ENCODE measurements at regions not wholly inside any gene's neighbourhood (a gene's known extent, or its start where the extent isn't known, plus 50 kb on each side); places are given as distances from the start of the nearest gene placed in this dataset.

- TF ChIP-seq EP300 (IDR thresholded peaks at IDR 0.05): no peak
- no peak for TF ChIP-seq POLR2A (IDR thresholded peaks at IDR 0.05)
- no peak for TF ChIP-seq POLR2AphosphoS5 (IDR thresholded peaks at IDR 0.05)
- no peak for TF ChIP-seq CTCF (IDR thresholded peaks at IDR 0.05)
- 82% methylated on average over 4 of the region's 5 CpGs for WGBS
- no peak for DNase-seq (ENCODE audit: low spot score in 2 of 2)
These were observed 86.1 kb downstream of the CHRD start for GRCh38 chr3:184465883-184466412.

GRCh38 chr3:184466413-184466960, 86.6 kb downstream of the CHRD start:
- Histone ChIP-seq H3K36me3 (no peaks in the 10 kb centered on the region), H3K4me3 (no peak overlapping the region), H3K27ac (no peak overlapping the region), H3K27me3 (no peaks in the 10 kb centered on the region), H3K4me1 (peaks cover 20% of the 10 kb centered on the region), H3K9me3 (no peaks in the 10 kb centered on the region)
- no peak for TF ChIP-seq POLR2AphosphoS5 (IDR thresholded peaks at IDR 0.05)
- TF ChIP-seq EP300 (IDR thresholded peaks at IDR 0.05): no peak
- no peak for TF ChIP-seq CTCF (IDR thresholded peaks at IDR 0.05)
- no peak for TF ChIP-seq POLR2A (IDR thresholded peaks at IDR 0.05)
- WGBS: 32% methylated on average over 12 of the region's 12 CpGs
- DNase-seq (ENCODE audit: low spot score in 2 of 2): no peak

More at GRCh38 chr3:184465883-184466412, 86.1 kb downstream of the CHRD start:
- Histone ChIP-seq H3K27me3 (no peaks in the 10 kb centered on the region), H3K4me3 (no peak overlapping the region), H3K27ac (no peak overlapping the region), H3K9me3 (no peaks in the 10 kb centered on the region), H3K36me3 (no peaks in the 10 kb centered on the region), H3K4me1 (peaks cover 20% of the 10 kb centered on the region)

GRCh38 chr3:184467171-184467570, 87.3 kb downstream of the CHRD start:
- H3K4me1 ChIP-seq: peaks cover 20% of the 10 kb centered on the region
- WGBS: 98% methylated on average over 6 of the region's 9 CpGs
- no peak overlapping the region for H3K4me3 ChIP-seq
- H3K9me3 ChIP-seq: no peaks in the 10 kb centered on the region
- TF ChIP-seq POLR2AphosphoS5 (IDR thresholded peaks at IDR 0.05) (no peak), POLR2A (IDR thresholded peaks at IDR 0.05) (no peak)
- H3K36me3 ChIP-seq: no peaks in the 10 kb centered on the region
- no peak overlapping the region for H3K27ac ChIP-seq
- no peaks in the 10 kb centered on the region for H3K27me3 ChIP-seq
- DNase-seq (ENCODE audit: low spot score in 2 of 2): no peak

- no peaks in the 10 kb centered on the region for H3K27me3 ChIP-seq
- H3K36me3 ChIP-seq: no peaks in the 10 kb centered on the region
- no peak for DNase-seq (ENCODE audit: low spot score in 2 of 2)
- no peak overlapping the region for H3K27ac ChIP-seq
- TF ChIP-seq POLR2A (IDR thresholded peaks at IDR 0.05): no peak
- no peak for TF ChIP-seq CTCF (IDR thresholded peaks at IDR 0.05)
- TF ChIP-seq POLR2AphosphoS5 (IDR thresholded peaks at IDR 0.05): no peak
- no peak for TF ChIP-seq EP300 (IDR thresholded peaks at IDR 0.05)
- WGBS: 82% methylated on average over 6 of the region's 6 CpGs
- H3K4me3 ChIP-seq: no peak overlapping the region
- no peaks in the 10 kb centered on the region for H3K9me3 ChIP-seq
- peaks cover 20% of the 10 kb centered on the region for H3K4me1 ChIP-seq
These were observed 90.7 kb downstream of the CHRD start for GRCh38 chr3:184470551-184470950.

GRCh38 chr3:184471439-184471838, 90.1 kb upstream of the EPHB3 start:
- DNase-seq (ENCODE audit: low spot score in 2 of 2): no peak
- TF ChIP-seq POLR2A (IDR thresholded peaks at IDR 0.05) (no peak), EP300 (IDR thresholded peaks at IDR 0.05) (no peak), CTCF (IDR thresholded peaks at IDR 0.05) (no peak)
- peaks cover 12% of the 10 kb centered on the region for H3K4me1 ChIP-seq
- H3K36me3 ChIP-seq: no peaks in the 10 kb centered on the region
- H3K27ac ChIP-seq: no peak overlapping the region
- no peaks in the 10 kb centered on the region for H3K9me3 ChIP-seq
- H3K4me3 ChIP-seq: no peak overlapping the region
- H3K27me3 ChIP-seq: no peaks in the 10 kb centered on the region
- WGBS: 83% methylated on average over 3 of the region's 3 CpGs
